C1 segment of cervical spinal cord (tissue), 14 donors: ENCODE measurements at regions not wholly inside any gene's neighbourhood (a gene's known extent, or its start where the extent isn't known, plus 50 kb on each side); places are given as distances from the start of the nearest gene placed in this dataset.

Experiments
- DNase-seq, 14 donors: peaks; one replicate each; lab custom pipeline; 2025; lab: John Stamatoyannopoulos, UW

GRCh38 chr6:225121-225721, 67.1 kb upstream of the DUSP22 start:
- no peak for DNase-seq

- DNase-seq: no peak
These were observed 66.4 kb upstream of the DUSP22 start for GRCh38 chr6:225907-226306.

GRCh38 chr6:226516-227073, 65.7 kb upstream of the DUSP22 start:
- DNase-seq: no peak

GRCh38 chr6:227074-227782, 65.1 kb upstream of the DUSP22 start:
- no peak for DNase-seq

GRCh38 chr6:227812-228338, 64.4 kb upstream of the DUSP22 start:
- DNase-seq: no peak

- no peak for DNase-seq
These were observed 63.2 kb upstream of the DUSP22 start for GRCh38 chr6:228881-229651.

- no peak for DNase-seq
These were observed 60.5 kb upstream of the DUSP22 start for GRCh38 chr6:231779-232178.

GRCh38 chr6:232982-233640, 59.2 kb upstream of the DUSP22 start:
- no peak for DNase-seq

GRCh38 chr6:234706-235372, 57.4 kb upstream of the DUSP22 start:
- DNase-seq: no peak

- DNase-seq: no peak
These were observed 56.4 kb upstream of the DUSP22 start for GRCh38 chr6:235763-236360.

GRCh38 chr6:236519-236918, 55.8 kb upstream of the DUSP22 start:
- no peak for DNase-seq

GRCh38 chr6:240151-240550, 52.1 kb upstream of the DUSP22 start:
- no peak for DNase-seq

GRCh38 chr6:241336-241865, 50.9 kb upstream of the DUSP22 start:
- no peak for DNase-seq
